ENCODE measurements at regions not wholly inside any gene's neighbourhood (a gene's known extent, or its start where the extent isn't known, plus 50 kb on each side); places are given as distances from the start of the nearest gene placed in this dataset.

GRCh38 chr4:187416216-187416615, 579.4 kb upstream of the ZFP42 start:
- no peak for ATAC-seq
- TF ChIP-seq POLR2A (IDR thresholded peaks at IDR 0.05) (no peak), EP300 (IDR thresholded peaks at IDR 0.05) (no peak), POLR2AphosphoS5 (IDR thresholded peaks at IDR 0.05) (no peak), CTCF (IDR thresholded peaks at IDR 0.05) (no peak)
- Histone ChIP-seq H3K27ac (no peak overlapping the region), H3K27me3 (no peaks in the 10 kb centered on the region), H3K36me3 (no peaks in the 10 kb centered on the region), H3K9me3 (no peaks in the 10 kb centered on the region), H3K4me3 (no peak overlapping the region), H3K4me1 (peaks cover 0 to 15% (median 0%) of the 10 kb centered on the region in 3 donors)
- 73 to 74% methylated on average over 3 of the region's 3 CpGs for WGBS, 2 donors (ENCODE audit: low coverage in 1 of 2)

GRCh38 chr4:187417721-187418120, 577.9 kb upstream of the ZFP42 start:
- H3K4me1 ChIP-seq: peaks cover 0 to 15% (median 0%) of the 10 kb centered on the region in 3 donors
- 89 to 97% methylated on average over 3 of the region's 3 CpGs for WGBS, 2 donors (ENCODE audit: low coverage in 1 of 2)
- H3K36me3 ChIP-seq: no peaks in the 10 kb centered on the region
- no peak for ATAC-seq
- no peaks in the 10 kb centered on the region for H3K27me3 ChIP-seq
- TF ChIP-seq CTCF (IDR thresholded peaks at IDR 0.05) (no peak), POLR2AphosphoS5 (IDR thresholded peaks at IDR 0.05) (no peak), POLR2A (IDR thresholded peaks at IDR 0.05) (no peak), EP300 (IDR thresholded peaks at IDR 0.05) (no peak)
- no peaks in the 10 kb centered on the region for H3K9me3 ChIP-seq
- H3K4me3 ChIP-seq: no peak overlapping the region
- H3K27ac ChIP-seq: no peak overlapping the region

- no peak for ATAC-seq
- Histone ChIP-seq H3K9me3 (no peaks in the 10 kb centered on the region), H3K27me3 (no peaks in the 10 kb centered on the region), H3K27ac (no peak overlapping the region), H3K4me3 (no peak overlapping the region), H3K36me3 (no peaks in the 10 kb centered on the region), H3K4me1 (no peaks in the 10 kb centered on the region)
- WGBS, 2 donors (ENCODE audit: low coverage in 1 of 2): 100% methylated on average over 1 of the region's 3 CpGs; no CpG with 5 or more reads in 1 of the 2 donors
- TF ChIP-seq CTCF (IDR thresholded peaks at IDR 0.05) (no peak), POLR2AphosphoS5 (IDR thresholded peaks at IDR 0.05) (no peak), POLR2A (IDR thresholded peaks at IDR 0.05) (no peak), EP300 (IDR thresholded peaks at IDR 0.05) (no peak)
Measured at GRCh38 chr4:187422655-187423054, 572.9 kb upstream of the ZFP42 start.

GRCh38 chr4:187424636-187425035, 570.9 kb upstream of the ZFP42 start:
- Histone ChIP-seq H3K36me3 (no peaks in the 10 kb centered on the region), H3K4me1 (no peaks in the 10 kb centered on the region), H3K4me3 (no peak overlapping the region), H3K27ac (no peak overlapping the region), H3K27me3 (no peaks in the 10 kb centered on the region), H3K9me3 (no peaks in the 10 kb centered on the region)
- TF ChIP-seq POLR2AphosphoS5 (IDR thresholded peaks at IDR 0.05): no peak
- TF ChIP-seq EP300 (IDR thresholded peaks at IDR 0.05): no peak
- TF ChIP-seq POLR2A (IDR thresholded peaks at IDR 0.05): no peak
- no peak for TF ChIP-seq CTCF (IDR thresholded peaks at IDR 0.05)
- WGBS, 2 donors (ENCODE audit: low coverage in 1 of 2): 88 to 89% methylated on average over 1 of the region's 1 CpG
- ATAC-seq: no peak

- Histone ChIP-seq H3K36me3 (no peaks in the 10 kb centered on the region), H3K27ac (no peak overlapping the region), H3K4me3 (no peak overlapping the region), H3K27me3 (no peaks in the 10 kb centered on the region), H3K9me3 (no peaks in the 10 kb centered on the region), H3K4me1 (no peaks in the 10 kb centered on the region)
- no peak for TF ChIP-seq POLR2AphosphoS5 (IDR thresholded peaks at IDR 0.05)
- no peak for TF ChIP-seq CTCF (IDR thresholded peaks at IDR 0.05)
- no peak for TF ChIP-seq POLR2A (IDR thresholded peaks at IDR 0.05)
- no peak for TF ChIP-seq EP300 (IDR thresholded peaks at IDR 0.05)
- 50 to 80% methylated on average over 2 of the region's 2 CpGs for WGBS, 2 donors (ENCODE audit: low coverage in 1 of 2)
- ATAC-seq: no peak
Measured at GRCh38 chr4:187426511-187426910, 569.1 kb upstream of the ZFP42 start.

Data from gastroesophageal sphincter (tissue), 4 donors.